Esophagus muscularis mucosa (tissue), 3 donors: ENCODE measurements at regions not wholly inside any gene's neighbourhood (a gene's known extent, or its start where the extent isn't known, plus 50 kb on each side); places are given as distances from the start of the nearest gene placed in this dataset.

Experiments
- CTCF ChIP-seq, 3 experiments: fragments of 200-600 bp in 2 of 3; fragments of 450-650 bp in 1 of 3; sonication (generic) in 2 of 3; IDR thresholded peaks; one replicate each; pipeline ENCODE4 v1.5.1; 2017 to 2019; ENCODE audit warnings: antibody characterized with exemption in 3 of 3, mild to moderate bottlenecking in 2 of 3, moderate library complexity in 1 of 3
- POLR2A ChIP-seq: fragments of 450-650 bp; IDR thresholded peaks from one replicate; pipeline ENCODE4 v1.6.1; 2017; ENCODE audit warnings: antibody characterized with exemption, moderate library complexity, mild to moderate bottlenecking, low read depth
- POLR2AphosphoS5 ChIP-seq, 2 donors: sonication (generic); formaldehyde crosslinking; IDR thresholded peaks; one replicate each; pipeline ENCODE4 v1.6.1; 2017; ENCODE audit warnings: antibody characterized with exemption in 2 of 2

GRCh38 chr2:362924-363323 lies 75.0 kb upstream of the ALKAL2 start:
- TF ChIP-seq CTCF (IDR thresholded peaks at IDR 0.05), result no peak
- TF ChIP-seq POLR2A, result no peak
- TF ChIP-seq POLR2AphosphoS5 (IDR thresholded peaks at IDR 0.05), result no peak
